Activated CD4-positive, alpha-beta T cell treated with anti-CD3 and anti-CD28 coated beads, Interleukin-2, amount 10 ng/mL, durations not matched to agents 7 days and 5 days (primary cell): ENCODE measurements at regions not wholly inside any gene's neighbourhood (a gene's known extent, or its start where the extent isn't known, plus 50 kb on each side); places are given as distances from the start of the nearest gene placed in this dataset.

Experiments
- CTCF ChIA-PET: fragments of 350-600 bp; sonication (Branson Sonifier 250); formaldehyde crosslinking; loops from one replicate; lab custom pipeline; 2021; ENCODE audit warnings: antibody characterized with exemption; lab: Charles Lee
- POLR2A ChIA-PET: fragments of 350-600 bp; sonication (Branson Sonifier 250); formaldehyde crosslinking; loops from one replicate; lab custom pipeline; 2021; ENCODE audit warnings: antibody characterized with exemption; lab: Charles Lee
- DNase-seq: peaks from one replicate; pipeline ENCODE4 v3.0.0-alpha.2; 2020
- H3K27ac Mint-ChIP-seq: one replicate; pipeline ENCODE4 v1.8.0; 2021; ENCODE audit warnings: mild to moderate bottlenecking, moderate library complexity, mixed read lengths
- H3K27me3 Mint-ChIP-seq: one replicate; pipeline ENCODE4 v1.8.0; 2021; ENCODE audit warnings: mixed read lengths
- H3K36me3 Mint-ChIP-seq: one replicate; pipeline ENCODE4 v1.8.0; 2021; ENCODE audit warnings: low read depth, mixed read lengths
- H3K4me1 Mint-ChIP-seq: one replicate; pipeline ENCODE4 v1.8.0; 2021; ENCODE audit warnings: mixed read lengths
- H3K4me3 Mint-ChIP-seq: one replicate; pipeline ENCODE4 v1.8.0; 2021; ENCODE audit warnings: mild to moderate bottlenecking, moderate library complexity, mixed read lengths
- H3K9me3 Mint-ChIP-seq: one replicate; pipeline ENCODE4 v1.8.0; 2021; ENCODE audit warnings: mixed read lengths

- peaks cover 1% of the 10 kb centered on the region for H3K4me1 Mint-ChIP-seq
- no peak for DNase-seq
- H3K27me3 Mint-ChIP-seq = no peaks in the 10 kb centered on the region
- H3K36me3 Mint-ChIP-seq = peaks cover 28% of the 10 kb centered on the region
- POLR2A ChIA-PET = no interaction called here
- no peak overlapping the region for H3K4me3 Mint-ChIP-seq
- H3K9me3 Mint-ChIP-seq = no peaks in the 10 kb centered on the region
- no peak overlapping the region for H3K27ac Mint-ChIP-seq
- CTCF ChIA-PET = no interaction called here
Measured at GRCh38 chr5:146254223-146254622, 50.8 kb downstream of the RBM27 start.

- DNase-seq = no peak
- Mint-ChIP-seq H3K27me3 (no peaks in the 10 kb centered on the region), H3K27ac (no peak overlapping the region), H3K4me1 (no peaks in the 10 kb centered on the region), H3K36me3 (peaks cover 45% of the 10 kb centered on the region), H3K4me3 (no peak overlapping the region), H3K9me3 (no peaks in the 10 kb centered on the region)
- ChIA-PET POLR2A (no interaction called here), CTCF (interaction anchor here (0.9 kb wide), 1 partner anchor 15 kb away, joined by 3 read pairs; no protein-coding TSS in a partner anchor)
Measured at GRCh38 chr5:146273109-146273508, 65.5 kb upstream of the POU4F3 start.

GRCh38 chr5:146283344-146283761, 55.3 kb upstream of the POU4F3 start:
- CTCF ChIA-PET = no interaction called here
- Mint-ChIP-seq H3K36me3 (peaks cover 20% of the 10 kb centered on the region), H3K27me3 (no peaks in the 10 kb centered on the region), H3K4me3 (no peak overlapping the region), H3K9me3 (no peaks in the 10 kb centered on the region), H3K4me1 (no peaks in the 10 kb centered on the region), H3K27ac (no peak overlapping the region)
- DNase-seq = no peak
- POLR2A ChIA-PET = no interaction called here

- ChIA-PET CTCF (no interaction called here), POLR2A (no interaction called here)
- H3K27me3 Mint-ChIP-seq = no peaks in the 10 kb centered on the region
- H3K36me3 Mint-ChIP-seq = peaks cover 23% of the 10 kb centered on the region
- no peak for DNase-seq
- H3K4me1 Mint-ChIP-seq = no peaks in the 10 kb centered on the region
- no peaks in the 10 kb centered on the region for H3K9me3 Mint-ChIP-seq
- no peak overlapping the region for H3K27ac Mint-ChIP-seq
- no peak overlapping the region for H3K4me3 Mint-ChIP-seq
Measured at GRCh38 chr5:146284016-146284415, 54.6 kb upstream of the POU4F3 start.
